ENCODE measurements at regions not wholly inside any gene's neighbourhood (a gene's known extent, or its start where the extent isn't known, plus 50 kb on each side); places are given as distances from the start of the nearest gene placed in this dataset.
"Not testable (repeated sequence)": the region's sequence is repeated elsewhere in the genome, so short reads cannot be mapped to it uniquely, and the experiment has no call there.

- Histone ChIP-seq H3K9ac (no peak overlapping the region), H3K4me1 (no peaks in the 10 kb centered on the region), H3K4me2 (no peak overlapping the region), H3F3A (ENCODE audit: low read depth) (no peaks in the 10 kb centered on the region), H3K36me3 (no peaks in the 10 kb centered on the region), H3K27ac (no peak overlapping the region), H3K4me3 (no peak overlapping the region), H3K27me3 (no peaks in the 10 kb centered on the region), H3K79me2 (ENCODE audit: low read depth) (no peaks in the 10 kb centered on the region), H3K9me3 (ENCODE audit: low read depth) (no peaks in the 10 kb centered on the region), H2AFZ (replicated peaks) (no peak overlapping the region), H4K20me1 (ENCODE audit: low read depth) (no peaks in the 10 kb centered on the region)
- peaks cover 40% of the 10 kb centered on the region for H3K4me1 Mint-ChIP-seq
- H3K9me3 Mint-ChIP-seq, result no peaks in the 10 kb centered on the region
- H3K27me3 Mint-ChIP-seq (ENCODE audit: insufficient read depth, low read depth), result peaks cover 5% of the 10 kb centered on the region
- DNase-seq (ENCODE audit: low spot score), result no peak
- no peak overlapping the region for H3K27ac Mint-ChIP-seq
- TF ChIP-seq EZH2 (IDR thresholded peaks at IDR 0.05) (no peak), CTCF (IDR thresholded peaks at IDR 0.05) (no peak), EZH2phosphoT487 (IDR thresholded peaks at IDR 0.05) (no peak)
- no peaks in the 10 kb centered on the region for H3K36me3 Mint-ChIP-seq
- H3K4me3 Mint-ChIP-seq, result no peak overlapping the region
Measured at GRCh38 chr22:23419171-23419570, 160.9 kb downstream of the IGLL1 start.

GRCh38 chr22:23418159-23418788 lies 161.8 kb downstream of the IGLL1 start:
- Histone ChIP-seq H3K27me3 (no peaks in the 10 kb centered on the region), H3K9me3 (ENCODE audit: low read depth) (no peaks in the 10 kb centered on the region), H3K79me2 (ENCODE audit: low read depth) (no peaks in the 10 kb centered on the region), H3K4me2 (no peak overlapping the region), H3K27ac (no peak overlapping the region), H4K20me1 (ENCODE audit: low read depth) (no peaks in the 10 kb centered on the region), H3F3A (ENCODE audit: low read depth) (no peaks in the 10 kb centered on the region), H3K36me3 (no peaks in the 10 kb centered on the region), H3K4me1 (peaks cover under 1% of the 10 kb centered on the region), H3K4me3 (no peak overlapping the region), H2AFZ (replicated peaks) (no peak overlapping the region), H3K9ac (no peak overlapping the region)
- Mint-ChIP-seq H3K27ac (peak overlapping the region; percentile 34), H3K9me3 (no peaks in the 10 kb centered on the region), H3K4me3 (no peak overlapping the region), H3K36me3 (no peaks in the 10 kb centered on the region), H3K4me1 (peaks cover 48% of the 10 kb centered on the region), H3K27me3 (ENCODE audit: insufficient read depth, low read depth) (peaks cover 10% of the 10 kb centered on the region)
- DNase-seq (ENCODE audit: low spot score), result peak; percentile 1
- no peak for TF ChIP-seq EZH2phosphoT487 (IDR thresholded peaks at IDR 0.05)

GRCh38 chr22:23417327-23417726 lies 162.8 kb downstream of the IGLL1 start:
- not testable (repeated sequence) for H3K4me2 ChIP-seq; H3K4me3 ChIP-seq; H3K27me3 ChIP-seq; H3K4me3 Mint-ChIP-seq; H3K36me3 ChIP-seq; H3K79me2 ChIP-seq (ENCODE audit: low read depth); H3K9me3 Mint-ChIP-seq; H4K20me1 ChIP-seq (ENCODE audit: low read depth); H3K27ac ChIP-seq; H3K9ac ChIP-seq; H2AFZ ChIP-seq (replicated peaks); H3K27ac Mint-ChIP-seq; H3K9me3 ChIP-seq (ENCODE audit: low read depth); H3F3A ChIP-seq (ENCODE audit: low read depth); H3K36me3 Mint-ChIP-seq; DNase-seq (ENCODE audit: low spot score)
- H3K4me1 ChIP-seq, result peaks cover 10% of the 10 kb centered on the region
- peaks cover 12% of the 10 kb centered on the region for H3K27me3 Mint-ChIP-seq (ENCODE audit: insufficient read depth, low read depth)
- peaks cover 58% of the 10 kb centered on the region for H3K4me1 Mint-ChIP-seq

- not testable (repeated sequence) for H3K36me3 Mint-ChIP-seq; H3K27me3 ChIP-seq; H3K4me2 ChIP-seq; H3K27ac ChIP-seq; H4K20me1 ChIP-seq (ENCODE audit: low read depth); H3K9me3 Mint-ChIP-seq; H3K79me2 ChIP-seq (ENCODE audit: low read depth); DNase-seq (ENCODE audit: low spot score); H3K4me3 ChIP-seq; H3K9me3 ChIP-seq (ENCODE audit: low read depth); H2AFZ ChIP-seq (replicated peaks); H3K27ac Mint-ChIP-seq; H3K4me3 Mint-ChIP-seq; H3K9ac ChIP-seq; H3K36me3 ChIP-seq; H3F3A ChIP-seq (ENCODE audit: low read depth)
- H3K4me1 ChIP-seq, result peaks cover 13% of the 10 kb centered on the region
- H3K4me1 Mint-ChIP-seq, result peaks cover 63% of the 10 kb centered on the region
- peaks cover 12% of the 10 kb centered on the region for H3K27me3 Mint-ChIP-seq (ENCODE audit: insufficient read depth, low read depth)
Measured at GRCh38 chr22:23416169-23416690, 163.9 kb downstream of the IGLL1 start.

- Histone ChIP-seq H3K79me2 (ENCODE audit: low read depth) (no peaks in the 10 kb centered on the region), H4K20me1 (ENCODE audit: low read depth) (no peaks in the 10 kb centered on the region), H3K36me3 (no peaks in the 10 kb centered on the region), H3K9me3 (ENCODE audit: low read depth) (no peaks in the 10 kb centered on the region), H3K9ac (no peak overlapping the region), H3K4me2 (no peak overlapping the region), H3K27ac (no peak overlapping the region), H2AFZ (replicated peaks) (peak overlapping the region; percentile 17), H3K4me3 (no peak overlapping the region), H3K4me1 (peaks cover 13% of the 10 kb centered on the region), H3K27me3 (no peaks in the 10 kb centered on the region), H3F3A (ENCODE audit: low read depth) (no peaks in the 10 kb centered on the region)
- peaks cover 6% of the 10 kb centered on the region for H3K9me3 Mint-ChIP-seq
- no peaks in the 10 kb centered on the region for H3K36me3 Mint-ChIP-seq
- H3K4me1 Mint-ChIP-seq, result peaks cover 63% of the 10 kb centered on the region
- no peak for TF ChIP-seq EZH2phosphoT487 (IDR thresholded peaks at IDR 0.05)
- no peak for TF ChIP-seq EZH2 (IDR thresholded peaks at IDR 0.05)
- no peak for TF ChIP-seq CTCF (IDR thresholded peaks at IDR 0.05)
- peak overlapping the region; percentile 62 for H3K27ac Mint-ChIP-seq
- peak overlapping the region; percentile 13 for H3K4me3 Mint-ChIP-seq
- peaks cover 12% of the 10 kb centered on the region for H3K27me3 Mint-ChIP-seq (ENCODE audit: insufficient read depth, low read depth)
- DNase-seq (ENCODE audit: low spot score), result no peak
Measured at GRCh38 chr22:23415490-23415851, 164.6 kb downstream of the IGLL1 start.

Data from neural progenitor cell (in vitro differentiated cells).